HG03342 (cell line): ENCODE measurements at regions not wholly inside any gene's neighbourhood (a gene's known extent, or its start where the extent isn't known, plus 50 kb on each side); places are given as distances from the start of the nearest gene placed in this dataset.
"Not testable (repeated sequence)": the region's sequence is repeated elsewhere in the genome, so short reads cannot be mapped to it uniquely, and the experiment has no call there.

Experiments
- ATAC-seq: cut with Tn5 transposase; IDR thresholded peaks from one replicate; pipeline ENCODE4 v1.9.1; 2021; ENCODE audit warnings: mild to moderate bottlenecking, moderate library complexity; ENCODE audit not compliant: unreplicated experiment

DNA sequence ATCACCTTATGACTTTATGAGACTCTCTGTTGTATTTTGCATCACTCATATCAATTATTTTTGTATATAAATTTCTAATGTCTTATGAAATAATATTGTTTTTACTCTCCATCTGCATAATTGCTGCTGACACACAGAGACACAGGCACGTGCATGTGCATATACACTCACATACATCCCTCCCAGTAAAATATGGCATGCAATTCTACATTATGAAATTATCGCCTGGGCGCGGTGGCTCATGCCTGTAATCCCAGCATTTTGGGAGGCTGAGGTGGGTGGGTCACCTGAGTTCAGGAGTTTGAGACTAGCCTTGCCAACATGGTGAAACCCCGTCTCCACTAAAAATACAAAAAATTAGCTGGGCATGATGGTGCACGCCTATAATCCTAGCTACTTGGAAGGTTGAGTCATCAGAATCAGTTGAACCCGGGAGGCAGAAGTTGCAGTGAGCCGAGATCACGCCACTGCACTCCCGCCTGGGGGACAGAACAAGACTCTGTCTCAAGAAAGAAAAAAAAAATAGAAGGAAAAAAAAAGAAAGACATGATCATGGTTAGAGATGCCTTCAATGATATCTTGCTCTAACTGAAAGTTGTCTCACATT, 96.7 kb upstream of the LUZP2 start:
- no peak for ATAC-seq

GRCh38 chr11:24406389-24406788, 90.5 kb upstream of the LUZP2 start:
- ATAC-seq, result no peak

DNA sequence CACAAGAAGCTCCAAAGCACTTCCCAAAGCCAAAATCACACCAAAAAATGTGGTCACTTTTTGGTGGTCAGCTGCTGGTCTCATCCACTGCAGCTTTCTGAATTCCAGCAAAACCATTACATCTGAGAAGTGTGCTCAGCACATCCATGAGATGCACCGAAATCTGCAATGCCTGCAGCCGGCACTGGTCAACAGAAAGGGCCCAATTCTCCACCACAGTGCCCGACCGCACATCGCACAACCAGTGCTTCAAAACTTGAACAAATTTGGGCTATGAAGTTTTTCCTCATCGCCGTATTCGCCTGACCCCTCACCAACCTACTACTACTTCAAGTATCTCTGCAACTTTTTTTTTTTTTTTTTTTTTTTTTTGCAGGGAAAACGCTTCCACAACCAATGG, 89.9 kb upstream of the LUZP2 start:
- no peak for ATAC-seq

DNA sequence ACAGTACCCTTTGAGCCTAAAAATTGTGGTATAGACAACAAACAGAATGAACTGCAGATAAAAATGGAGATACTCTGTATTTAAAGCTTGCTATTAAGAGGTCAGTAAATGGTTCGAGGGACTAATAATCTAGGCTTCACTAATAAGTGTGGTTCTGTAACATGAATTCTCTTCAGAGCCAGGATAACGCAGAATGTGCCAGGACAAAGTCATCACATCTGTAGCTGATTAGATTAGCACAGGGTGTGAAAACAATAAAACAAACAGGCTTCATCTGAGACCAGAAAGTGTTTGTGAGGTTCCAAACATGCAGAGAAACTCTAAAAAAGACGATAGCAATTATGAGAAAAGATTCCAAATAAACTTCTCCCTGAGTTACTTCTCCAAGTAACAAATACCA, 89.1 kb upstream of the LUZP2 start:
- no peak for ATAC-seq

- no peak for ATAC-seq
Measured at GRCh38 chr11:24408202-24408601, 88.7 kb upstream of the LUZP2 start.

- ATAC-seq, result no peak
Measured at GRCh38 chr11:24411791-24412190, 85.1 kb upstream of the LUZP2 start.

- ATAC-seq, result no peak
Measured at GRCh38 chr11:24412722-24413121, 84.1 kb upstream of the LUZP2 start.

GRCh38 chr11:24413391-24413790, 83.5 kb upstream of the LUZP2 start:
- no peak for ATAC-seq

DNA sequence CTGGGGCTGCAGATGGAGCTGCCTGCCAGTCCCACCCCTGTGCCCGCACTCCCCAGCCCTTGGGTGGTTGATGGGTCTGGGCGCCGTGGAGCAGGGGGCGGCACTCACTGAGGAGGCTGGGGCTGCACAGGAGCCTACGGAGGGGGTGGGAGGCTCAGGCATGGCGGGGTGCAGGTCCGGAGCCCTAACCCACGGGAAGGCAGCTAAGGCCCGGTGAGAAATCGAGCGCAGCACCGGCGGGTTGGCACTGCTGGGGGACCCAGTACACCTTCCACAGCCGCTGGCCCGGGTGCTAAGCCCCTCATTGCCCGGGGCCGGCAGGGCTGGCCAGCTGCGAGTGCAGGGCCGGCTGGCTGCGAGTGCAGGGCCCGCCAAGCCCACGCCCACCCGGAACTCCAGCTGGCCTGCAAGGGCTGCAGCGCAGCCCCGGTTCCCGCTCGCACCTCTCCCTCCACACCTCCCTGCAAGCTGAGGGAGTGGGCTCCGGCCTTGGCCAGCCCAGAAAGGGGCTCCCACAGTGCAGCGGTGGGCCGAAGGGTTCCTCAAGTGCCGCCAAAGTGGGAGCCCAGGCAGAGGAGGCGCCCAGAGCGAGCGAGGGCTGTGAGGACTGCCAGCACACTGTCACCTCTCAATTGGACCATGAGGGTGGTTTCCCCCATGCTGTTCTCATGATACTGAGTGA, 80.8 kb upstream of the LUZP2 start:
- not testable (repeated sequence) for ATAC-seq

DNA sequence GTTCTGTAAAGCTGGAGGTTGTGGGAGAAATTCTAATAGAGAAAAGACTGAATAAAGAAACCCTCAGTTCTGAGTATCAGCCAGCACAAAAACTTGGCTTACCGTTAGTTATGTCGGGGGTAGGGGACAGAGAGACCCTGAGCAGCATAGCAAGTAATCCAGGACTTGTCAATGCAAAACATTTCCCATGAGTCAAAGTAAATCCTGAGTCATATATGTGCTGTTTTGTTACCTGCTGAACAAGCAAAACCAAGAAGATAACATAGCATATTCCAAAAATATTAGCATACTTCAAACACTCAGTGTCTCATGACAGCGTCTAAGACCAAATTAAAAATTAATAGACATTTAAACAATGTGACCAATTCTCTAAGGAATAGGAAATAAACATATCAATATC, 75.1 kb upstream of the LUZP2 start:
- no peak for ATAC-seq

DNA sequence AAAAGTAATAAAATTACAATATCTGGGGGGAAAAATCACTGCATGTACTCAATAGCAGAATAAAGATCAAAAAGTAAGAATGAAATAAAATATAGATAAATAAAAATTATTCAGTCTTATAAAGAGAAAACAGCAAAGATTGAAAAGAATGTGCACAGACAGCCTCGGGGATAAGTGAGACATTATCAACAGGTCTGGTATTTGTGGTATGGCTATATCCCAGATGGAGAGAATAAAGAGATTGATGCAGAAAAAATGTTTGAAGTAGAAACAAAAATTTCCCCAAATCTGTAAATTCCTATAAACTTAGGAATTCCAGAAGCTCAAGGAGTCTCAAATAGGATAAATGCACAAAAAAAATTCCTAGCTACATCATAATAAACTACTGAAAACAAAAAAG, 74.5 kb upstream of the LUZP2 start:
- no peak for ATAC-seq

DNA sequence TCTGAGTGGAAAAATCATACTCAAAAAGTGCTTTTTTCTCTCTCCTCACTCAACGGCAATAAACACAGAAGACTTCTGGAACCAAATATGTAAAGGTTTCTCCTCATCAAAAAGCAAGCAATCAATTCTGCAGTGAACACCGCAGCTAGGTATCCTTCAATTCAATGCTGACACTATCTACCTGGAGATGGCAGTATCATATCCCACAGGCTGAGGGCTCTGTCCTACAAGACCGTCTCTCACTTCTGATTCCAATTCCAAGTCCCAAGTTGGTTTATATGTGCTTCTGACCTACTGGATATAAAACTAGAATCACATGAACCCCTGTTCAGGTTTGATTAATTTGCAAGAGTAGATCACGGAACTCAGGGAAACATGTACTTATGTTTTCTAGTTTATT, 59.7 kb upstream of the LUZP2 start:
- ATAC-seq, result no peak
